WTC11 (cell line): ENCODE measurements at regions not wholly inside any gene's neighbourhood (a gene's known extent, or its start where the extent isn't known, plus 50 kb on each side); places are given as distances from the start of the nearest gene placed in this dataset.
"Not testable (repeated sequence)": the region's sequence is repeated elsewhere in the genome, so short reads cannot be mapped to it uniquely, and the experiment has no call there.

Source experiments
- NFYB ChIP-seq: sonication (generic); formaldehyde crosslinking; conservative IDR thresholded peaks from 2 replicates; pipeline ENCODE4 v1.8.0; 2022; ENCODE audit warnings: low read depth, missing genetic modification reagents
- ZNF263 ChIP-seq: sonication (generic); formaldehyde crosslinking; IDR thresholded peaks from 2 replicates; pipeline ENCODE4 v1.8.1; 2022; ENCODE audit warnings: low read depth, mild to moderate bottlenecking, moderate library complexity, missing genetic modification reagents
- TF ChIP-seq, protein P1 (sequence below): fragments of 200-600 bp; IDR thresholded peaks from 2 replicates; pipeline ENCODE4 v1.8.0; 2022; ENCODE audit warnings: antibody characterized with exemption
- TF ChIP-seq, protein P2 (sequence below): sonication (generic); formaldehyde crosslinking; IDR thresholded peaks from 2 replicates; pipeline ENCODE4 v1.8.1; 2022; ENCODE audit warnings: low read depth, missing genetic modification reagents, borderline replicate concordance

DNA sequence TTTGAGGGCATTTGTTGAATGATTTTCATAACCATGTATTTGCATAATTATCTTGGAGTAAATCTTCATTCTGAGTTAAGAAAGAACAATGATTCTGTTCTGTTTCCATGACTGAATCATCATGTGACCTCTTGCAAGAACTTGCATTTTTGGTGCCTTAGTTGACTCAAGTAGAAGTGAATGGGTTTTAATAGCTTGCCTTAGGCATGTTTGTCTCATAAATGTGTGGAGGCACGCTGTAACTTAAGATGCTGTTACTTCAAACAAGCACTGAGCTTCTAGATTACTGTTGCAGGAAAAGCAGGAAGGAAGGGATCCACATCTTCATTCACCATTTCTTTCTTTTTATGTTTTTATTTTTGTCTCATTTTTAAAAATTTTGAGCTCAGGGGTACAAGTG, 875.8 kb downstream of the PRIM2 start:
- TF ChIP-seq, protein P1, sequence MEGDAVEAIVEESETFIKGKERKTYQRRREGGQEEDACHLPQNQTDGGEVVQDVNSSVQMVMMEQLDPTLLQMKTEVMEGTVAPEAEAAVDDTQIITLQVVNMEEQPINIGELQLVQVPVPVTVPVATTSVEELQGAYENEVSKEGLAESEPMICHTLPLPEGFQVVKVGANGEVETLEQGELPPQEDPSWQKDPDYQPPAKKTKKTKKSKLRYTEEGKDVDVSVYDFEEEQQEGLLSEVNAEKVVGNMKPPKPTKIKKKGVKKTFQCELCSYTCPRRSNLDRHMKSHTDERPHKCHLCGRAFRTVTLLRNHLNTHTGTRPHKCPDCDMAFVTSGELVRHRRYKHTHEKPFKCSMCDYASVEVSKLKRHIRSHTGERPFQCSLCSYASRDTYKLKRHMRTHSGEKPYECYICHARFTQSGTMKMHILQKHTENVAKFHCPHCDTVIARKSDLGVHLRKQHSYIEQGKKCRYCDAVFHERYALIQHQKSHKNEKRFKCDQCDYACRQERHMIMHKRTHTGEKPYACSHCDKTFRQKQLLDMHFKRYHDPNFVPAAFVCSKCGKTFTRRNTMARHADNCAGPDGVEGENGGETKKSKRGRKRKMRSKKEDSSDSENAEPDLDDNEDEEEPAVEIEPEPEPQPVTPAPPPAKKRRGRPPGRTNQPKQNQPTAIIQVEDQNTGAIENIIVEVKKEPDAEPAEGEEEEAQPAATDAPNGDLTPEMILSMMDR, result not testable (repeated sequence)
- TF ChIP-seq, protein P2, sequence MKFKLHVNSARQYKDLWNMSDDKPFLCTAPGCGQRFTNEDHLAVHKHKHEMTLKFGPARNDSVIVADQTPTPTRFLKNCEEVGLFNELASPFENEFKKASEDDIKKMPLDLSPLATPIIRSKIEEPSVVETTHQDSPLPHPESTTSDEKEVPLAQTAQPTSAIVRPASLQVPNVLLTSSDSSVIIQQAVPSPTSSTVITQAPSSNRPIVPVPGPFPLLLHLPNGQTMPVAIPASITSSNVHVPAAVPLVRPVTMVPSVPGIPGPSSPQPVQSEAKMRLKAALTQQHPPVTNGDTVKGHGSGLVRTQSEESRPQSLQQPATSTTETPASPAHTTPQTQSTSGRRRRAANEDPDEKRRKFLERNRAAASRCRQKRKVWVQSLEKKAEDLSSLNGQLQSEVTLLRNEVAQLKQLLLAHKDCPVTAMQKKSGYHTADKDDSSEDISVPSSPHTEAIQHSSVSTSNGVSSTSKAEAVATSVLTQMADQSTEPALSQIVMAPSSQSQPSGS (CRISPR knock-in tag), result not testable (repeated sequence)
- not testable (repeated sequence) for TF ChIP-seq NFYB, ZNF263 (CRISPR knock-in tag)
